ENCODE measurements at regions not wholly inside any gene's neighbourhood (a gene's known extent, or its start where the extent isn't known, plus 50 kb on each side); places are given as distances from the start of the nearest gene placed in this dataset.

GRCh38 chr9:111193095-111193494 is 136.9 kb downstream of the OR2K2 start:
- no peak for DNase-seq

GRCh38 chr9:111192650-111193049 is 137.4 kb downstream of the OR2K2 start:
- no peak for DNase-seq

GRCh38 chr9:111190347-111190746 is 139.7 kb downstream of the OR2K2 start:
- DNase-seq, result no peak

GRCh38 chr9:111187376-111187775 is 142.6 kb downstream of the OR2K2 start:
- no peak for DNase-seq

- DNase-seq, result no peak
These were observed 143.9 kb downstream of the OR2K2 start for GRCh38 chr9:111186021-111186530.

- peak; percentile 40 for DNase-seq
These were observed 142.5 kb upstream of the LPAR1 start for GRCh38 chr9:111180811-111181210.

GRCh38 chr9:111179577-111179976 is 141.3 kb upstream of the LPAR1 start:
- DNase-seq, result peak; percentile 53

- DNase-seq, result peak; percentile 81
These were observed 140.2 kb upstream of the LPAR1 start for GRCh38 chr9:111178331-111179055.

- no peak for DNase-seq
These were observed 138.2 kb upstream of the LPAR1 start for GRCh38 chr9:111176511-111176910.

GRCh38 chr9:111175350-111175749 is 137.1 kb upstream of the LPAR1 start:
- DNase-seq, result no peak

- DNase-seq, result no peak
These were observed 129.1 kb upstream of the LPAR1 start for GRCh38 chr9:111167341-111167740.

- DNase-seq, result no peak
These were observed 125.6 kb upstream of the LPAR1 start for GRCh38 chr9:111163716-111164389.

- no peak for DNase-seq
These were observed 123.8 kb upstream of the LPAR1 start for GRCh38 chr9:111162026-111162425.

GRCh38 chr9:111161015-111161415 is 122.7 kb upstream of the LPAR1 start:
- DNase-seq, result no peak

- DNase-seq, result no peak
These were observed 120.7 kb upstream of the LPAR1 start for GRCh38 chr9:111158999-111159398.

GRCh38 chr9:111158363-111158762 is 120.1 kb upstream of the LPAR1 start:
- DNase-seq, result peak; percentile 44

GRCh38 chr9:111154081-111154562 is 115.9 kb upstream of the LPAR1 start:
- peak; percentile 52 for DNase-seq

GRCh38 chr9:111152614-111153406 is 114.5 kb upstream of the LPAR1 start:
- DNase-seq, result no peak

- DNase-seq, result no peak
These were observed 113.3 kb upstream of the LPAR1 start for GRCh38 chr9:111151537-111151936.

GRCh38 chr9:111150181-111150580 is 111.9 kb upstream of the LPAR1 start:
- no peak for DNase-seq

GRCh38 chr9:111149018-111149759 is 110.9 kb upstream of the LPAR1 start:
- DNase-seq, result no peak

Measured in left hindlimb (tissue), 1 donor.